HFFc6 (cell line): ENCODE measurements at regions not wholly inside any gene's neighbourhood (a gene's known extent, or its start where the extent isn't known, plus 50 kb on each side); places are given as distances from the start of the nearest gene placed in this dataset.
"Not testable (repeated sequence)": the region's sequence is repeated elsewhere in the genome, so short reads cannot be mapped to it uniquely, and the experiment has no call there.

Experiments
- DNase-seq: peaks from one replicate; pipeline ENCODE4 v3.0.0-alpha.2; 2018
- H3K27ac Mint-ChIP-seq: 2 replicates; pipeline ENCODE4 v1.8.0; 2020; ENCODE audit warnings: mild to moderate bottlenecking, mixed read lengths
- H3K27me3 Mint-ChIP-seq: 2 replicates; pipeline ENCODE4 v1.8.0; 2021; ENCODE audit warnings: mild to moderate bottlenecking, moderate library complexity, mixed read lengths; ENCODE audit not compliant: insufficient read depth
- H3K36me3 Mint-ChIP-seq: 2 replicates; pipeline ENCODE4 v1.8.0; 2021; ENCODE audit warnings: low read depth, mixed read lengths
- H3K4me1 Mint-ChIP-seq: 2 replicates; pipeline ENCODE4 v1.8.0; 2020; ENCODE audit warnings: low read depth, mixed read lengths
- H3K4me3 Mint-ChIP-seq: 2 replicates; pipeline ENCODE4 v1.8.0; 2020; ENCODE audit warnings: mild to moderate bottlenecking, moderate library complexity, mixed read lengths
- H3K9me3 Mint-ChIP-seq: 2 replicates; pipeline ENCODE4 v1.8.0; 2020; ENCODE audit warnings: mild to moderate bottlenecking, mixed read lengths
- TF ChIP-seq, protein P1 (sequence below): fragments of 200-600 bp; sonication (generic); IDR thresholded peaks from 2 replicates; pipeline ENCODE4 v1.5.0; 2021; ENCODE audit warnings: antibody characterized with exemption, mild to moderate bottlenecking

GRCh38 chr6:121595646-121596045, 160.2 kb downstream of the GJA1 start:
- H3K27me3 Mint-ChIP-seq, result peaks cover under 1% of the 10 kb centered on the region; the same call in 1 of the 2 replicates
- no peaks in the 10 kb centered on the region for H3K9me3 Mint-ChIP-seq
- no peak overlapping the region for H3K27ac Mint-ChIP-seq
- no peaks in the 10 kb centered on the region for H3K36me3 Mint-ChIP-seq
- no peak for DNase-seq
- no peak overlapping the region for H3K4me3 Mint-ChIP-seq
- TF ChIP-seq, protein P1, sequence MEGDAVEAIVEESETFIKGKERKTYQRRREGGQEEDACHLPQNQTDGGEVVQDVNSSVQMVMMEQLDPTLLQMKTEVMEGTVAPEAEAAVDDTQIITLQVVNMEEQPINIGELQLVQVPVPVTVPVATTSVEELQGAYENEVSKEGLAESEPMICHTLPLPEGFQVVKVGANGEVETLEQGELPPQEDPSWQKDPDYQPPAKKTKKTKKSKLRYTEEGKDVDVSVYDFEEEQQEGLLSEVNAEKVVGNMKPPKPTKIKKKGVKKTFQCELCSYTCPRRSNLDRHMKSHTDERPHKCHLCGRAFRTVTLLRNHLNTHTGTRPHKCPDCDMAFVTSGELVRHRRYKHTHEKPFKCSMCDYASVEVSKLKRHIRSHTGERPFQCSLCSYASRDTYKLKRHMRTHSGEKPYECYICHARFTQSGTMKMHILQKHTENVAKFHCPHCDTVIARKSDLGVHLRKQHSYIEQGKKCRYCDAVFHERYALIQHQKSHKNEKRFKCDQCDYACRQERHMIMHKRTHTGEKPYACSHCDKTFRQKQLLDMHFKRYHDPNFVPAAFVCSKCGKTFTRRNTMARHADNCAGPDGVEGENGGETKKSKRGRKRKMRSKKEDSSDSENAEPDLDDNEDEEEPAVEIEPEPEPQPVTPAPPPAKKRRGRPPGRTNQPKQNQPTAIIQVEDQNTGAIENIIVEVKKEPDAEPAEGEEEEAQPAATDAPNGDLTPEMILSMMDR, result no peak
- H3K4me1 Mint-ChIP-seq, result peaks cover 26% of the 10 kb centered on the region

GRCh38 chr6:121596441-121596840, 161.0 kb downstream of the GJA1 start:
- TF ChIP-seq, protein P1, result no peak
- no peaks in the 10 kb centered on the region for H3K9me3 Mint-ChIP-seq
- H3K27me3 Mint-ChIP-seq, result no peaks in the 10 kb centered on the region
- no peak overlapping the region for H3K4me3 Mint-ChIP-seq
- DNase-seq, result no peak
- H3K36me3 Mint-ChIP-seq, result no peaks in the 10 kb centered on the region
- peaks cover 32% of the 10 kb centered on the region for H3K4me1 Mint-ChIP-seq
- no peak overlapping the region for H3K27ac Mint-ChIP-seq

- H3K27ac Mint-ChIP-seq, result peak overlapping the region; percentile 94
- H3K4me1 Mint-ChIP-seq, result peaks cover 32% of the 10 kb centered on the region
- no peaks in the 10 kb centered on the region for H3K27me3 Mint-ChIP-seq
- DNase-seq, result peak; percentile 55
- H3K9me3 Mint-ChIP-seq, result no peaks in the 10 kb centered on the region
- H3K36me3 Mint-ChIP-seq, result no peaks in the 10 kb centered on the region
- TF ChIP-seq, protein P1, result no peak
- H3K4me3 Mint-ChIP-seq, result peak overlapping the region; percentile 38; the same call in 1 of the 2 replicates
Measured at GRCh38 chr6:121597654-121598053, 162.2 kb downstream of the GJA1 start.

- not testable (repeated sequence) for H3K27me3 Mint-ChIP-seq, H3K27ac Mint-ChIP-seq, H3K4me3 Mint-ChIP-seq, H3K36me3 Mint-ChIP-seq, H3K9me3 Mint-ChIP-seq, DNase-seq
- H3K4me1 Mint-ChIP-seq, result peaks cover 26% of the 10 kb centered on the region
Measured at GRCh38 chr6:121599331-121599730, 163.9 kb downstream of the GJA1 start.

- Mint-ChIP-seq H3K27me3 (no peaks in the 10 kb centered on the region), H3K36me3 (no peaks in the 10 kb centered on the region), H3K4me3 (no peak overlapping the region; the same call in 1 of the 2 replicates), H3K4me1 (peaks cover 26% of the 10 kb centered on the region), H3K9me3 (no peaks in the 10 kb centered on the region), H3K27ac (no peak overlapping the region)
- TF ChIP-seq, protein P1, result no peak
- no peak for DNase-seq
Measured at GRCh38 chr6:121600389-121601168, 165.1 kb downstream of the GJA1 start.

DNA sequence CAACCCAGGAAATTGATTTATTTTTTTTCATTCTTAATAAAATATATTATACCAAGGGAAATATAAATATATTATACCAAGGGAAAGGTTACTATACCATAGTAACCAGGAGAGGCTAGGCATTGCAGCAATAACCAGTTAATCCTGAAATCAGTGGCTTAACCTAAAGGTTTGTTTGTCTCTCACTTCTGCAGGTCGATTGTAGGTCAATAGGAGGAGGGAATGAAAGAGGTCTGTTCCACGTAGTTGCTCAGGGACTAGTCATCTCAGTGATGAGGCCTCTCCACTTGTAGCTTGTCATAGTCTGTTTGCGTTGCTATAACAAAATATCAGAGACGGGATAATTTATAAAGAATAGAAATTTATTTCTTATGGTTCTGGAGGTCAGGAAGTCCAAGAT, 168.0 kb downstream of the GJA1 start:
- TF ChIP-seq, protein P1, result no peak
- no peaks in the 10 kb centered on the region for H3K9me3 Mint-ChIP-seq
- H3K27ac Mint-ChIP-seq, result no peak overlapping the region
- no peak overlapping the region for H3K4me3 Mint-ChIP-seq
- peaks cover 16% of the 10 kb centered on the region for H3K4me1 Mint-ChIP-seq
- H3K36me3 Mint-ChIP-seq, result no peaks in the 10 kb centered on the region
- no peak for DNase-seq
- no peaks in the 10 kb centered on the region for H3K27me3 Mint-ChIP-seq
